ENCODE measurements at regions not wholly inside any gene's neighbourhood (a gene's known extent, or its start where the extent isn't known, plus 50 kb on each side); places are given as distances from the start of the nearest gene placed in this dataset.
A peak's percentile ranks its signal among the peaks of the same experiment; 100 is the strongest.

GRCh38 chr1:238111516-238111915, 220.8 kb upstream of the ZP4 start:
- H3K27ac ChIP-seq = no peak overlapping the region
- DNase-seq (ENCODE audit: low read depth, low spot score) = no peak

GRCh38 chr1:238111081-238111480, 220.4 kb upstream of the ZP4 start:
- DNase-seq (ENCODE audit: low read depth, low spot score) = no peak
- H3K27ac ChIP-seq = no peak overlapping the region

- no peak for DNase-seq (ENCODE audit: low read depth, low spot score)
- H3K27ac ChIP-seq = no peak overlapping the region
Measured at GRCh38 chr1:238108417-238108816, 217.7 kb upstream of the ZP4 start.

- DNase-seq (ENCODE audit: low read depth, low spot score) = no peak
- no peak overlapping the region for H3K27ac ChIP-seq
Measured at GRCh38 chr1:238107322-238107721, 216.6 kb upstream of the ZP4 start.

GRCh38 chr1:238104752-238105151, 214.0 kb upstream of the ZP4 start:
- DNase-seq (ENCODE audit: low read depth, low spot score) = no peak
- H3K27ac ChIP-seq = no peak overlapping the region

GRCh38 chr1:238101923-238102322, 211.2 kb upstream of the ZP4 start:
- H3K27ac ChIP-seq = no peak overlapping the region
- no peak for DNase-seq (ENCODE audit: low read depth, low spot score)

GRCh38 chr1:238099871-238100270, 209.1 kb upstream of the ZP4 start:
- H3K27ac ChIP-seq = no peak overlapping the region
- DNase-seq (ENCODE audit: low read depth, low spot score) = no peak

GRCh38 chr1:238089615-238090014, 198.9 kb upstream of the ZP4 start:
- H3K27ac ChIP-seq = no peak overlapping the region
- no peak for DNase-seq (ENCODE audit: low read depth, low spot score)

GRCh38 chr1:238088560-238089290, 198.0 kb upstream of the ZP4 start:
- H3K27ac ChIP-seq = no peak overlapping the region
- DNase-seq (ENCODE audit: low read depth, low spot score) = peak; percentile 10

GRCh38 chr1:238073991-238074390, 183.3 kb upstream of the ZP4 start:
- no peak for DNase-seq (ENCODE audit: low read depth, low spot score)
- no peak overlapping the region for H3K27ac ChIP-seq

- H3K27ac ChIP-seq = no peak overlapping the region
- no peak for DNase-seq (ENCODE audit: low read depth, low spot score)
Measured at GRCh38 chr1:238071061-238071460, 180.3 kb upstream of the ZP4 start.

- peak; percentile 75 for DNase-seq (ENCODE audit: low read depth, low spot score)
- peak overlapping the region; percentile 87 for H3K27ac ChIP-seq
Measured at GRCh38 chr1:238063454-238063853, 172.7 kb upstream of the ZP4 start.

GRCh38 chr1:238061967-238062613, 171.4 kb upstream of the ZP4 start:
- peak; percentile 59 for DNase-seq (ENCODE audit: low read depth, low spot score)
- H3K27ac ChIP-seq = peak overlapping the region; percentile 87

- no peak for DNase-seq (ENCODE audit: low read depth, low spot score)
- no peak overlapping the region for H3K27ac ChIP-seq
Measured at GRCh38 chr1:238060061-238060460, 169.3 kb upstream of the ZP4 start.

- peak; percentile 40 for DNase-seq (ENCODE audit: low read depth, low spot score)
- peak overlapping the region; percentile 85 for H3K27ac ChIP-seq
Measured at GRCh38 chr1:238052496-238053266, 162.0 kb upstream of the ZP4 start.

GRCh38 chr1:238029126-238029525, 138.4 kb upstream of the ZP4 start:
- no peak for DNase-seq (ENCODE audit: low read depth, low spot score)
- no peak overlapping the region for H3K27ac ChIP-seq

GRCh38 chr1:238027366-238027765, 136.6 kb upstream of the ZP4 start:
- DNase-seq (ENCODE audit: low read depth, low spot score) = no peak
- H3K27ac ChIP-seq = no peak overlapping the region

- H3K27ac ChIP-seq = no peak overlapping the region
- no peak for DNase-seq (ENCODE audit: low read depth, low spot score)
Measured at GRCh38 chr1:238023137-238023536, 132.4 kb upstream of the ZP4 start.

GRCh38 chr1:238018214-238018613, 127.5 kb upstream of the ZP4 start:
- H3K27ac ChIP-seq = no peak overlapping the region
- no peak for DNase-seq (ENCODE audit: low read depth, low spot score)

GRCh38 chr1:238006779-238007178, 116.1 kb upstream of the ZP4 start:
- no peak for DNase-seq (ENCODE audit: low read depth, low spot score)
- H3K27ac ChIP-seq = no peak overlapping the region

GRCh38 chr1:238005116-238005515, 114.4 kb upstream of the ZP4 start:
- no peak overlapping the region for H3K27ac ChIP-seq
- no peak for DNase-seq (ENCODE audit: low read depth, low spot score)
